ENCODE measurements at regions not wholly inside any gene's neighbourhood (a gene's known extent, or its start where the extent isn't known, plus 50 kb on each side); places are given as distances from the start of the nearest gene placed in this dataset.

DNA sequence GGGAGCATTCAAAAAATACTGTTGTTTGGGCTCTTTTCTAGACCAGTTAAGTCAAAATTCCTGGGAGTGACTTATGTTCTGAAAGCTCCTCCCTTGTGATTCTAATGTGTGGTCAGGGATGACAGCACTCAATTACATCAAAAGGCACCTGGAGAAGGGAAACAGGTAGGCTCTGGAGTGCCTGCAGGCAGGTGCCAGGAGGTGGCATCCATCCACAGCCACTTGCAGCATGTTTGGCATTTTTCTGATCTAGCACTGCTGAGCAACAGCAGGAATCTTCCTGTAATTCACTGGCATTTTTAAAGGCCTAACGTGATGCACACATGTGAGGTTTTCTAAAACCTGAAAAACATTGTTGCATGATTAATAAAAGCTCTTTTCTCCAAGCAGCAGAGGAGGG is 94.6 kb downstream of the CCNA1 start:
- CTCF ChIA-PET: interaction anchor here (0.8 to 1.1 kb wide), 2 partner anchors 9 to 106 kb away, joined by 3 read pairs; no protein-coding TSS in a partner anchor

DNA sequence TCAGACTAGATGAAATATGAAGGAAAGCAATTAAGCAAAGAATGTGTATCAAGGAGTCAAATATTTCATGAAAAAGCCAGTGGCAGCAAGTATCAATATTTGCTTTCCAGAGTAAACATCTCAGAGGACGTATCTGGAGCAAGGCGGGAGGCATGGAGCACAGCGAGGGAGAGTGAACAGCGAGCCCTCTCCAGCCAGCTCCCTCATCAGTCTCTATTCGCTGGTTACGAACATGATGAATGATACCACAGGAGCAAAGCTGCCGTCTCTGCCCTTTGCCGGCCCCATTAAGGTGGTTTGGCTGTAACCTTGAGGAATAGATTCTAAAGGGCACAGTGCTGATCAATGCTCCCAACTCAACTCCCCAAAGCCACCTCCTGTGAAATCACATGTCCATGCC is 95.8 kb downstream of the CCNA1 start:
- TF ChIP-seq, protein P1, sequence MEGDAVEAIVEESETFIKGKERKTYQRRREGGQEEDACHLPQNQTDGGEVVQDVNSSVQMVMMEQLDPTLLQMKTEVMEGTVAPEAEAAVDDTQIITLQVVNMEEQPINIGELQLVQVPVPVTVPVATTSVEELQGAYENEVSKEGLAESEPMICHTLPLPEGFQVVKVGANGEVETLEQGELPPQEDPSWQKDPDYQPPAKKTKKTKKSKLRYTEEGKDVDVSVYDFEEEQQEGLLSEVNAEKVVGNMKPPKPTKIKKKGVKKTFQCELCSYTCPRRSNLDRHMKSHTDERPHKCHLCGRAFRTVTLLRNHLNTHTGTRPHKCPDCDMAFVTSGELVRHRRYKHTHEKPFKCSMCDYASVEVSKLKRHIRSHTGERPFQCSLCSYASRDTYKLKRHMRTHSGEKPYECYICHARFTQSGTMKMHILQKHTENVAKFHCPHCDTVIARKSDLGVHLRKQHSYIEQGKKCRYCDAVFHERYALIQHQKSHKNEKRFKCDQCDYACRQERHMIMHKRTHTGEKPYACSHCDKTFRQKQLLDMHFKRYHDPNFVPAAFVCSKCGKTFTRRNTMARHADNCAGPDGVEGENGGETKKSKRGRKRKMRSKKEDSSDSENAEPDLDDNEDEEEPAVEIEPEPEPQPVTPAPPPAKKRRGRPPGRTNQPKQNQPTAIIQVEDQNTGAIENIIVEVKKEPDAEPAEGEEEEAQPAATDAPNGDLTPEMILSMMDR (IDR thresholded peaks at IDR 0.05; ENCODE audit: insufficient read depth, low read depth, low read length): no peak
- Histone ChIP-seq H3K36me3 (ENCODE audit: control insufficient read depth, insufficient read depth, low read length) (no peaks in the 10 kb centered on the region), H3K4me3 (ENCODE audit: low read depth, low read length) (no peak overlapping the region), H3K27me3 (ENCODE audit: control insufficient read depth, insufficient read depth, low read length) (no peaks in the 10 kb centered on the region)
- DNase-seq (ENCODE audit: low read depth): no peak
- ChIA-PET CTCF (interaction anchor here (1.1 kb wide), 1 partner anchor 107 kb away, joined by 3 read pairs; no protein-coding TSS in a partner anchor), POLR2A (no interaction called here)

More for the DNA sequence above, 94.6 kb downstream of the CCNA1 start:
- H3K36me3 ChIP-seq (ENCODE audit: control insufficient read depth, insufficient read depth, low read length): no peaks in the 10 kb centered on the region
- DNase-seq (ENCODE audit: low read depth): no peak
- TF ChIP-seq, protein P1 (IDR thresholded peaks at IDR 0.05; ENCODE audit: insufficient read depth, low read depth, low read length): no peak
- no peaks in the 10 kb centered on the region for H3K27me3 ChIP-seq (ENCODE audit: control insufficient read depth, insufficient read depth, low read length)
- no peak overlapping the region for H3K4me3 ChIP-seq (ENCODE audit: low read depth, low read length)
- POLR2A ChIA-PET: no interaction called here

- CTCF ChIA-PET: no interaction called here
- DNase-seq (ENCODE audit: low read depth): no peak
Measured at GRCh38 chr13:36530050-36530789, 97.9 kb downstream of the CCNA1 start.

GRCh38 chr13:36530861-36531590 is 98.7 kb downstream of the CCNA1 start:
- TF ChIP-seq, protein P1 (IDR thresholded peaks at IDR 0.05; ENCODE audit: insufficient read depth, low read depth, low read length): no peak
- no peaks in the 10 kb centered on the region for H3K36me3 ChIP-seq (ENCODE audit: control insufficient read depth, insufficient read depth, low read length)
- ChIA-PET CTCF (no interaction called here), POLR2A (no interaction called here)
- H3K4me3 ChIP-seq (ENCODE audit: low read depth, low read length): no peak overlapping the region
- no peak for DNase-seq (ENCODE audit: low read depth)
- no peaks in the 10 kb centered on the region for H3K27me3 ChIP-seq (ENCODE audit: control insufficient read depth, insufficient read depth, low read length)

More at GRCh38 chr13:36530050-36530789, 97.9 kb downstream of the CCNA1 start:
- H3K36me3 ChIP-seq (ENCODE audit: control insufficient read depth, insufficient read depth, low read length): no peaks in the 10 kb centered on the region
- TF ChIP-seq, protein P1 (IDR thresholded peaks at IDR 0.05; ENCODE audit: insufficient read depth, low read depth, low read length): no peak
- POLR2A ChIA-PET: no interaction called here
- no peak overlapping the region for H3K4me3 ChIP-seq (ENCODE audit: low read depth, low read length)
- no peaks in the 10 kb centered on the region for H3K27me3 ChIP-seq (ENCODE audit: control insufficient read depth, insufficient read depth, low read length)

DNA sequence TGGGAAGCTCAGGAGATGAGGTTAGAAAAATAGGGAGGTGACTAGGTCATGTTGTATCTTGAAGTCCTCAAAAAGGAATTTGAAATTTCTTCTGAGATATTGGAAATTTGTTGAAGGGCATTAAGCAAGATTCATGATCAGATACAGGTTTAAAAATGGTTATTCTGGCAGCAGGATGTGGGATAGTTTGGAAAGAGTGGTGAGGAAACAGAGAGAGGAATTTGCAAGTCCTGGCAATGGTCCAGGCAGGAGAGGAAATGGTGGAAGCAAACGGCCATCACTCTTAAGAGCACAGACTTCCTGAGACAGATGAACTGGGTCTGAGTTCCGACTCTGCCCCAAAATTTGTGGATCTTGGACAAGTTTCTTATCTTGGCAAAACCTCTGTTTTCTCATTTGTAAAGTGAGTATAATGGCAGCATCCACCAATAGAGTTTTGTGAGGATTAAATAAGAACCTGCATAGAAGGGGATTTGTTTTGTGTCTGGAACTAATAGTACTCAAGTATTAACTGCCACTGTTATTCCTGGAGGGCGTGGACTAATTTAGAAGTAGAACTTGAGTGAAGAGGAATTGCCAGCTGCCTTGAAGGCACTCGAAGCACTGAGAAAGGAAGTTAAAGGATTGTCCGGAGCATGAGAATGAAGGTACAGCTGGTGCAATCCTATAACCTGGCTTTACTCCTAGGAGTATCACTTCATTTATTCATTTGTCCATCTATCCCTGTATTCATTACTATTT is 99.6 kb downstream of the CCNA1 start:
- H3K27me3 ChIP-seq (ENCODE audit: control insufficient read depth, insufficient read depth, low read length): no peaks in the 10 kb centered on the region
- no peak for DNase-seq (ENCODE audit: low read depth)
- TF ChIP-seq, protein P1 (IDR thresholded peaks at IDR 0.05; ENCODE audit: insufficient read depth, low read depth, low read length): no peak
- POLR2A ChIA-PET: no interaction called here
- no peak overlapping the region for H3K4me3 ChIP-seq (ENCODE audit: low read depth, low read length)
- CTCF ChIA-PET: no interaction called here
- no peaks in the 10 kb centered on the region for H3K36me3 ChIP-seq (ENCODE audit: control insufficient read depth, insufficient read depth, low read length)

All from BJ (cell line).